HepG2 (cell line): ENCODE measurements at regions not wholly inside any gene's neighbourhood (a gene's known extent, or its start where the extent isn't known, plus 50 kb on each side); places are given as distances from the start of the nearest gene placed in this dataset.

ENCODE experiments used
- ATAC-seq: fragments of 200-7000 bp; cut with Tn5 transposase; 3 replicates; pipeline ENCODE4 v1.9.1; 2020; ENCODE audit warnings: mild to moderate bottlenecking, moderate library complexity
- BruUV-seq: library from RNA; stranded (reverse); fragments of 400-500 nt; replicated peaks from 2 replicates; lab custom pipeline; 2021; lab: Mats Ljungman, UMichigan
- CTCF ChIA-PET: fragments of 300-600 bp; formaldehyde crosslinking; extraction: SDS; loops from one replicate; lab custom pipeline; 2021; ENCODE audit warnings: low total read pairs, inconsistent platforms, low intra/inter-chr PET ratio; lab: Yijun Ruan, JAX
- POLR2A ChIA-PET: fragments of 350-600 bp; sonication (Branson Sonifier 250); formaldehyde crosslinking; loops from one replicate; lab custom pipeline; 2020; ENCODE audit warnings: antibody characterized with exemption, inconsistent platforms; lab: Yijun Ruan, JAX
- DNase-seq: peaks from one replicate; pipeline ENCODE4 v3.0.0-alpha.2; 2015; ENCODE audit warnings: low spot score
- FAIRE-seq: peaks from 3 replicates; lab custom pipeline; 2011; peaks lifted over from hg19 to GRCh38; lab: Jason Lieb, UNC
- H2AFZ ChIP-seq: one replicate; pipeline ENCODE4 v1.6.1; 2011; ENCODE audit warnings: low read length, inconsistent platforms
- H3K27ac ChIP-seq: fragments of 300-600 bp; 3 replicates; pipeline ENCODE4 v1.8.0; 2011; ENCODE audit warnings: mixed run types, mild to moderate bottlenecking, mixed read lengths, low read length, inconsistent platforms; ENCODE audit not compliant: insufficient read depth; ENCODE audit errors: extremely low read length
- H3K27me3 ChIP-seq, 2 experiments: fragments of 200-600 bp in 1 of 2; 2 replicates in 1 of 2; 3 replicates in 1 of 2; pipeline versions ENCODE4 v1.6.0 to v1.8.0; 2011; ENCODE audit warnings: low read length in 2 of 2, mild to moderate bottlenecking in 2 of 2, moderate library complexity in 2 of 2, inconsistent platforms in 1 of 2; ENCODE audit not compliant: insufficient read depth in 2 of 2, control insufficient read depth in 1 of 2
- H3K36me3 ChIP-seq, 2 experiments: fragments of 200-600 bp in 1 of 2; replicated peaks in 1 of 2; 2 replicates in 1 of 2; 3 replicates in 1 of 2; pipeline versions ENCODE4 v1.5.1 to v1.8.0; 2011; ENCODE audit warnings: low read length in 2 of 2, inconsistent platforms in 1 of 2; ENCODE audit not compliant: insufficient read depth in 2 of 2, control insufficient read depth in 1 of 2
- H3K4me1 ChIP-seq: 2 replicates; pipeline ENCODE4 v1.5.1; 2012; ENCODE audit warnings: low read length, inconsistent platforms; ENCODE audit not compliant: insufficient read depth
- H3K4me2 ChIP-seq: 2 replicates; pipeline ENCODE4 v1.6.0; 2011; ENCODE audit warnings: low read depth, low read length, inconsistent platforms
- H3K4me3 ChIP-seq, 3 experiments: fragments of 200-600 bp in 1 of 3; sonication (generic), shearing (Covaris generic) in 1 of 3; replicated peaks in 1 of 3; 2 replicates each; pipeline ENCODE4 v1.5.1; 2011 to 2016; ENCODE audit warnings: low read length in 3 of 3, inconsistent platforms in 2 of 3, low read depth in 2 of 3, mild to moderate bottlenecking in 2 of 3, control low read depth in 1 of 3, mixed read lengths in 1 of 3; ENCODE audit not compliant: insufficient read depth in 1 of 3
- H3K79me2 ChIP-seq: one replicate; pipeline ENCODE4 v1.6.1; 2011; ENCODE audit warnings: low read length, inconsistent platforms; ENCODE audit not compliant: insufficient read depth
- H3K9ac ChIP-seq: 2 replicates; pipeline ENCODE4 v1.6.0; 2011; ENCODE audit warnings: mild to moderate bottlenecking, low read depth, low read length, inconsistent platforms; ENCODE audit not compliant: insufficient read depth
- H3K9me3 ChIP-seq: 2 replicates; pipeline ENCODE4 v1.5.1; 2012; ENCODE audit warnings: mild to moderate bottlenecking, low read length
- H4K20me1 ChIP-seq: 2 replicates; pipeline ENCODE4 v1.6.0; 2011; ENCODE audit warnings: inconsistent platforms, mild to moderate bottlenecking, low read length, moderate library complexity; ENCODE audit not compliant: insufficient read depth
- MZF1 ChIP-seq: sonication (generic); formaldehyde crosslinking; IDR thresholded peaks from 2 replicates; pipeline ENCODE4 v1.8.1; 2023; ENCODE audit warnings: mild to moderate bottlenecking, missing genetic modification reagents, borderline replicate concordance
- SMARCC2 ChIP-seq: fragments of 450-650 bp; IDR thresholded peaks from 2 replicates; pipeline ENCODE4 v1.6.1; 2017; ENCODE audit warnings: antibody characterized with exemption, mild to moderate bottlenecking
- SOX13 ChIP-seq, 3 experiments: fragments of 450-650 bp in 1 of 3; sonication (generic) in 1 of 3; formaldehyde crosslinking in 1 of 3; IDR thresholded peaks in 2 of 3; conservative IDR thresholded peaks in 1 of 3; 2 replicates each; pipeline versions ENCODE4 v1.5.0 to v1.6.1; 2016 to 2020; ENCODE audit warnings: antibody characterized with exemption in 1 of 3, mild to moderate bottlenecking in 1 of 3, missing compliant biosample characterization in 1 of 3, missing genetic modification reagents in 1 of 3, moderate library complexity in 1 of 3
- ZFP37 ChIP-seq: sonication (generic); formaldehyde crosslinking; IDR thresholded peaks from 2 replicates; pipeline ENCODE4 v1.4.0; 2020; ENCODE audit warnings: missing genetic modification reagents, borderline replicate concordance
- WGBS: methylation state at CpG from one replicate; pipeline ENCODE4 v1.1.6; 2017; ENCODE audit warnings: low lambda C conversion rate; 5-methylcytosine and 5-hydroxymethylcytosine counted together
- in situ Hi-C: cut with HindIII; loops from 2 replicates; pipeline ENCODE4 v1.10.0; 2017; ENCODE audit warnings: low pct_unique_long_range_greater_than_20kb; ENCODE audit not compliant: extremely low pct_ligation_motif_present
- intact Hi-C: fragments of 100-400 bp; cut with micrococcal nuclease; formaldehyde crosslinking; loops from one replicate; pipeline ENCODE4 v1.10.0; 2022; ENCODE audit not compliant: unreplicated experiment
- TF ChIP-seq, protein P1 (sequence below): IDR thresholded peaks from 2 replicates; pipeline ENCODE4 v1.6.1; 2016
- TF ChIP-seq, protein P2 (sequence below): conservative IDR thresholded peaks from 2 replicates; pipeline ENCODE4 v1.6.1; 2018; ENCODE audit warnings: missing genetic modification reagents
- TF ChIP-seq, protein P3 (sequence below): sonication (generic); formaldehyde crosslinking; IDR thresholded peaks from 2 replicates; pipeline ENCODE4 v1.5.0; 2020; ENCODE audit warnings: mild to moderate bottlenecking, missing genetic modification reagents, borderline replicate concordance
- TF ChIP-seq, protein P4 (sequence below): IDR thresholded peaks from 2 replicates; pipeline ENCODE4 v1.6.1; 2016; ENCODE audit warnings: low read depth, borderline replicate concordance

GRCh38 chr3:23666818-23667217, 138.9 kb upstream of the UBE2E1 start:
- in situ Hi-C loops (no loop called here), intact Hi-C loops (no loop called here)
- CTCF ChIA-PET = no interaction called here
- Histone ChIP-seq H3K27me3 (peaks cover 0 to 26% of the 10 kb centered on the region in 2 experiments; a peak in 2 of 5 replicates), H3K79me2 (no peaks in the 10 kb centered on the region), H3K27ac (no peak overlapping the region), H3K9me3 (no peaks in the 10 kb centered on the region), H3K36me3 (no peaks in the 10 kb centered on the region), H4K20me1 (no peaks in the 10 kb centered on the region), H3K9ac (no peak overlapping the region), H3K4me3 (no peak overlapping the region), H3K4me1 (no peaks in the 10 kb centered on the region), H3K4me2 (no peak overlapping the region), H2AFZ (no peak overlapping the region)
- 57% methylated on average over 4 of the region's 4 CpGs for WGBS
- ATAC-seq = no peak
- BruUV-seq = no TSS peak
- POLR2A ChIA-PET = no interaction called here
- no peak for DNase-seq
- FAIRE-seq = no peak
- no peak for TF ChIP-seq SOX13 (IDR thresholded peaks at IDR 0.05)
- TF ChIP-seq SOX13 (CRISPR knock-in tag; conservative IDR thresholded peaks at IDR 0.05 in 1 of 2, IDR thresholded peaks at IDR 0.05 in 1 of 2) = no peak
- TF ChIP-seq ZFP37 (CRISPR knock-in tag) = no peak
- TF ChIP-seq, protein P1, sequence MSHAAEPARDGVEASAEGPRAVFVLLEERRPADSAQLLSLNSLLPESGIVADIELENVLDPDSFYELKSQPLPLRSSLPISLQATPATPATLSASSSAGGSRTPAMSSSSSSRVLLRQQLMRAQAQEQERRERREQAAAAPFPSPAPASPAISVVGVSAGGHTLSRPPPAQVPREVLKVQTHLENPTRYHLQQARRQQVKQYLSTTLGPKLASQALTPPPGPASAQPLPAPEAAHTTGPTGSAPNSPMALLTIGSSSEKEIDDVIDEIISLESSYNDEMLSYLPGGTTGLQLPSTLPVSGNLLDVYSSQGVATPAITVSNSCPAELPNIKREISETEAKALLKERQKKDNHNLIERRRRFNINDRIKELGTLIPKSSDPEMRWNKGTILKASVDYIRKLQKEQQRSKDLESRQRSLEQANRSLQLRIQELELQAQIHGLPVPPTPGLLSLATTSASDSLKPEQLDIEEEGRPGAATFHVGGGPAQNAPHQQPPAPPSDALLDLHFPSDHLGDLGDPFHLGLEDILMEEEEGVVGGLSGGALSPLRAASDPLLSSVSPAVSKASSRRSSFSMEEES (CRISPR knock-in tag) = no peak
- TF ChIP-seq, protein P2, sequence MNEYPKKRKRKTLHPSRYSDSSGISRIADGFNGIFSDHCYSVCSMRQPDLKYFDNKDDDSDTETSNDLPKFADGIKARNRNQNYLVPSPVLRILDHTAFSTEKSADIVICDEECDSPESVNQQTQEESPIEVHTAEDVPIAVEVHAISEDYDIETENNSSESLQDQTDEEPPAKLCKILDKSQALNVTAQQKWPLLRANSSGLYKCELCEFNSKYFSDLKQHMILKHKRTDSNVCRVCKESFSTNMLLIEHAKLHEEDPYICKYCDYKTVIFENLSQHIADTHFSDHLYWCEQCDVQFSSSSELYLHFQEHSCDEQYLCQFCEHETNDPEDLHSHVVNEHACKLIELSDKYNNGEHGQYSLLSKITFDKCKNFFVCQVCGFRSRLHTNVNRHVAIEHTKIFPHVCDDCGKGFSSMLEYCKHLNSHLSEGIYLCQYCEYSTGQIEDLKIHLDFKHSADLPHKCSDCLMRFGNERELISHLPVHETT (CRISPR knock-in tag) = no peak
- TF ChIP-seq MZF1 (CRISPR knock-in tag) = no peak
- TF ChIP-seq, protein P3, sequence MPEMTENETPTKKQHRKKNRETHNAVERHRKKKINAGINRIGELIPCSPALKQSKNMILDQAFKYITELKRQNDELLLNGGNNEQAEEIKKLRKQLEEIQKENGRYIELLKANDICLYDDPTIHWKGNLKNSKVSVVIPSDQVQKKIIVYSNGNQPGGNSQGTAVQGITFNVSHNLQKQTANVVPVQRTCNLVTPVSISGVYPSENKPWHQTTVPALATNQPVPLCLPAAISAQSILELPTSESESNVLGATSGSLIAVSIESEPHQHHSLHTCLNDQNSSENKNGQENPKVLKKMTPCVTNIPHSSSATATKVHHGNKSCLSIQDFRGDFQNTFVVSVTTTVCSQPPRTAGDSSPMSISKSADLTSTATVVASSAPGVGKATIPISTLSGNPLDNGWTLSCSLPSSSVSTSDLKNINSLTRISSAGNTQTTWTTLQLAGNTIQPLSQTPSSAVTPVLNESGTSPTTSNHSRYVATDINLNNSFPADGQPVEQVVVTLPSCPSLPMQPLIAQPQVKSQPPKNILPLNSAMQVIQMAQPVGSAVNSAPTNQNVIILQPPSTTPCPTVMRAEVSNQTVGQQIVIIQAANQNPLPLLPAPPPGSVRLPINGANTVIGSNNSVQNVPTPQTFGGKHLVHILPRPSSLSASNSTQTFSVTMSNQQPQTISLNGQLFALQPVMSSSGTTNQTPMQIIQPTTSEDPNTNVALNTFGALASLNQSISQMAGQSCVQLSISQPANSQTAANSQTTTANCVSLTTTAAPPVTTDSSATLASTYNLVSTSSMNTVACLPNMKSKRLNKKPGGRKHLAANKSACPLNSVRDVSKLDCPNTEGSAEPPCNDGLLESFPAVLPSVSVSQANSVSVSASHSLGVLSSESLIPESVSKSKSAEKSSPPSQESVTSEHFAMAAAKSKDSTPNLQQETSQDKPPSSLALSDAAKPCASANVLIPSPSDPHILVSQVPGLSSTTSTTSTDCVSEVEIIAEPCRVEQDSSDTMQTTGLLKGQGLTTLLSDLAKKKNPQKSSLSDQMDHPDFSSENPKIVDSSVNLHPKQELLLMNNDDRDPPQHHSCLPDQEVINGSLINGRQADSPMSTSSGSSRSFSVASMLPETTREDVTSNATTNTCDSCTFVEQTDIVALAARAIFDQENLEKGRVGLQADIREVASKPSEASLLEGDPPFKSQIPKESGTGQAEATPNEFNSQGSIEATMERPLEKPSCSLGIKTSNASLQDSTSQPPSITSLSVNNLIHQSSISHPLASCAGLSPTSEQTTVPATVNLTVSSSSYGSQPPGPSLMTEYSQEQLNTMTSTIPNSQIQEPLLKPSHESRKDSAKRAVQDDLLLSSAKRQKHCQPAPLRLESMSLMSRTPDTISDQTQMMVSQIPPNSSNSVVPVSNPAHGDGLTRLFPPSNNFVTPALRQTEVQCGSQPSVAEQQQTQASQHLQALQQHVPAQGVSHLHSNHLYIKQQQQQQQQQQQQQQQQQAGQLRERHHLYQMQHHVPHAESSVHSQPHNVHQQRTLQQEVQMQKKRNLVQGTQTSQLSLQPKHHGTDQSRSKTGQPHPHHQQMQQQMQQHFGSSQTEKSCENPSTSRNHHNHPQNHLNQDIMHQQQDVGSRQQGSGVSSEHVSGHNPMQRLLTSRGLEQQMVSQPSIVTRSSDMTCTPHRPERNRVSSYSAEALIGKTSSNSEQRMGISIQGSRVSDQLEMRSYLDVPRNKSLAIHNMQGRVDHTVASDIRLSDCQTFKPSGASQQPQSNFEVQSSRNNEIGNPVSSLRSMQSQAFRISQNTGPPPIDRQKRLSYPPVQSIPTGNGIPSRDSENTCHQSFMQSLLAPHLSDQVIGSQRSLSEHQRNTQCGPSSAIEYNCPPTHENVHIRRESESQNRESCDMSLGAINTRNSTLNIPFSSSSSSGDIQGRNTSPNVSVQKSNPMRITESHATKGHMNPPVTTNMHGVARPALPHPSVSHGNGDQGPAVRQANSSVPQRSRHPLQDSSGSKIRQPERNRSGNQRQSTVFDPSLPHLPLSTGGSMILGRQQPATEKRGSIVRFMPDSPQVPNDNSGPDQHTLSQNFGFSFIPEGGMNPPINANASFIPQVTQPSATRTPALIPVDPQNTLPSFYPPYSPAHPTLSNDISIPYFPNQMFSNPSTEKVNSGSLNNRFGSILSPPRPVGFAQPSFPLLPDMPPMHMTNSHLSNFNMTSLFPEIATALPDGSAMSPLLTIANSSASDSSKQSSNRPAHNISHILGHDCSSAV (CRISPR knock-in tag) = no peak
- no peak for TF ChIP-seq SMARCC2
- TF ChIP-seq, protein P4, sequence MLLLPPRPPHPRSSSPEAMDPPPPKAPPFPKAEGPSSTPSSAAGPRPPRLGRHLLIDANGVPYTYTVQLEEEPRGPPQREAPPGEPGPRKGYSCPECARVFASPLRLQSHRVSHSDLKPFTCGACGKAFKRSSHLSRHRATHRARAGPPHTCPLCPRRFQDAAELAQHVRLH (CRISPR knock-in tag) = no peak
